HFFc6 (cell line): ENCODE measurements at regions not wholly inside any gene's neighbourhood (a gene's known extent, or its start where the extent isn't known, plus 50 kb on each side); places are given as distances from the start of the nearest gene placed in this dataset.
"Not testable (repeated sequence)": the region's sequence is repeated elsewhere in the genome, so short reads cannot be mapped to it uniquely, and the experiment has no call there.

Experiments used
- DNase-seq: peaks from one replicate; pipeline ENCODE4 v3.0.0-alpha.2; 2018
- H3K27ac Mint-ChIP-seq: 2 replicates; pipeline ENCODE4 v1.8.0; 2020; ENCODE audit warnings: mild to moderate bottlenecking, mixed read lengths
- H3K27me3 Mint-ChIP-seq: 2 replicates; pipeline ENCODE4 v1.8.0; 2021; ENCODE audit warnings: mild to moderate bottlenecking, moderate library complexity, mixed read lengths; ENCODE audit not compliant: insufficient read depth
- H3K36me3 Mint-ChIP-seq: 2 replicates; pipeline ENCODE4 v1.8.0; 2021; ENCODE audit warnings: low read depth, mixed read lengths
- H3K4me1 Mint-ChIP-seq: 2 replicates; pipeline ENCODE4 v1.8.0; 2020; ENCODE audit warnings: low read depth, mixed read lengths
- H3K4me3 Mint-ChIP-seq: 2 replicates; pipeline ENCODE4 v1.8.0; 2020; ENCODE audit warnings: mild to moderate bottlenecking, moderate library complexity, mixed read lengths
- H3K9me3 Mint-ChIP-seq: 2 replicates; pipeline ENCODE4 v1.8.0; 2020; ENCODE audit warnings: mild to moderate bottlenecking, mixed read lengths
- CTCF ChIP-seq: fragments of 200-600 bp; sonication (generic); IDR thresholded peaks from 2 replicates; pipeline ENCODE4 v1.5.0; 2021; ENCODE audit warnings: antibody characterized with exemption, mild to moderate bottlenecking

GRCh38 chr2:183759033-183759432 is 634.8 kb downstream of the NUP35 start:
- Mint-ChIP-seq H3K9me3 (peaks cover 56% of the 10 kb centered on the region), H3K4me1 (no peaks in the 10 kb centered on the region), H3K36me3 (no peaks in the 10 kb centered on the region), H3K27me3 (no peaks in the 10 kb centered on the region), H3K27ac (no peak overlapping the region), H3K4me3 (no peak overlapping the region)
- no peak for DNase-seq
- TF ChIP-seq CTCF, result no peak

- Mint-ChIP-seq H3K36me3 (no peaks in the 10 kb centered on the region), H3K9me3 (peaks cover 37% of the 10 kb centered on the region), H3K4me1 (no peaks in the 10 kb centered on the region), H3K27ac (no peak overlapping the region), H3K27me3 (no peaks in the 10 kb centered on the region), H3K4me3 (no peak overlapping the region)
- TF ChIP-seq CTCF, result no peak
- DNase-seq, result no peak
Observed at GRCh38 chr2:183773775-183774174, 649.5 kb downstream of the NUP35 start.

GRCh38 chr2:183780072-183780471 is 655.8 kb downstream of the NUP35 start:
- Mint-ChIP-seq H3K27ac (no peak overlapping the region), H3K36me3 (no peaks in the 10 kb centered on the region), H3K4me1 (no peaks in the 10 kb centered on the region), H3K9me3 (peaks cover 39% of the 10 kb centered on the region), H3K4me3 (no peak overlapping the region), H3K27me3 (no peaks in the 10 kb centered on the region)
- no peak for DNase-seq
- no peak for TF ChIP-seq CTCF

GRCh38 chr2:183782436-183782835 is 658.2 kb downstream of the NUP35 start:
- no peak for TF ChIP-seq CTCF
- Mint-ChIP-seq H3K4me3 (no peak overlapping the region), H3K36me3 (no peaks in the 10 kb centered on the region), H3K27ac (no peak overlapping the region), H3K9me3 (peaks cover 36% of the 10 kb centered on the region), H3K27me3 (no peaks in the 10 kb centered on the region), H3K4me1 (no peaks in the 10 kb centered on the region)
- no peak for DNase-seq

- not testable (repeated sequence) for H3K27me3 Mint-ChIP-seq, H3K36me3 Mint-ChIP-seq, H3K4me1 Mint-ChIP-seq, H3K27ac Mint-ChIP-seq, DNase-seq, H3K4me3 Mint-ChIP-seq
- H3K9me3 Mint-ChIP-seq, result peaks cover 50% of the 10 kb centered on the region
Observed at GRCh38 chr2:183788796-183789195, 664.6 kb downstream of the NUP35 start.

- not testable (repeated sequence) for H3K4me1 Mint-ChIP-seq, H3K36me3 Mint-ChIP-seq, DNase-seq, H3K27ac Mint-ChIP-seq, H3K27me3 Mint-ChIP-seq, H3K4me3 Mint-ChIP-seq
- peaks cover 66% of the 10 kb centered on the region for H3K9me3 Mint-ChIP-seq
Observed at GRCh38 chr2:183792165-183792924, 668.1 kb downstream of the NUP35 start.
